NOMO-1 treated with DMSO at 0.1 percent for 48 hours (cell line): ENCODE measurements at regions not wholly inside any gene's neighbourhood (a gene's known extent, or its start where the extent isn't known, plus 50 kb on each side); places are given as distances from the start of the nearest gene placed in this dataset.

Experiments
- DNase-seq: peaks from one replicate; lab custom pipeline; 2025; ENCODE audit not compliant: unreplicated experiment; lab: John Stamatoyannopoulos, UW

DNA sequence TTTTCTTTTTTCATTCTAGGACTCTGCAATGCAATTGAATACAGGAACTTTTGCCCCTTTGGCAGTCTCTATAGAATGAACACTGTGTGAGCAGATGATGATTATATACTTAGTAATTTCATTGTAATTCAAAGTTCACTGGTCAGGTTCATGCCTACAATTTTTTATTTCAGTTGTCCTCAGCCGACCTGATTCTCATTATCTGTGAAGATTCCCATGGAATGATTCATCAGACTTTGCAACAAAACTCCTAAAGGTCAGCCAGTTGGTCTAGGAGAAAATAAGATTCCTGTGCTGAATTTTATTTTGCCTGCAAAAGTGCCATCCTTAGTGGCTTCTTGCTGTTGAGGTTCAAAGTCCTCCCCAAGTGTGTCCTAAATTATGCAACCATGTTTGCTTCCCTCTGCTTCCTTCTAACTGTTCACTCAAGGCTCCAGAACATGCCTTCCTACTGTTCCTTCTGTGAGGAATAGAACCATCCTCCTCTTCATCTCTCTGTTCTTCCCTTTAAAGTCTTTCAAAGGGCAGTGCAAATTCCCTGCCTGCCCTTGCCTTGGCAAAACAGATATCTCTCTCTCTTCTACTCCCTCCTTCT lies 194.2 kb upstream of the CNR1 start:
- no peak for DNase-seq

DNA sequence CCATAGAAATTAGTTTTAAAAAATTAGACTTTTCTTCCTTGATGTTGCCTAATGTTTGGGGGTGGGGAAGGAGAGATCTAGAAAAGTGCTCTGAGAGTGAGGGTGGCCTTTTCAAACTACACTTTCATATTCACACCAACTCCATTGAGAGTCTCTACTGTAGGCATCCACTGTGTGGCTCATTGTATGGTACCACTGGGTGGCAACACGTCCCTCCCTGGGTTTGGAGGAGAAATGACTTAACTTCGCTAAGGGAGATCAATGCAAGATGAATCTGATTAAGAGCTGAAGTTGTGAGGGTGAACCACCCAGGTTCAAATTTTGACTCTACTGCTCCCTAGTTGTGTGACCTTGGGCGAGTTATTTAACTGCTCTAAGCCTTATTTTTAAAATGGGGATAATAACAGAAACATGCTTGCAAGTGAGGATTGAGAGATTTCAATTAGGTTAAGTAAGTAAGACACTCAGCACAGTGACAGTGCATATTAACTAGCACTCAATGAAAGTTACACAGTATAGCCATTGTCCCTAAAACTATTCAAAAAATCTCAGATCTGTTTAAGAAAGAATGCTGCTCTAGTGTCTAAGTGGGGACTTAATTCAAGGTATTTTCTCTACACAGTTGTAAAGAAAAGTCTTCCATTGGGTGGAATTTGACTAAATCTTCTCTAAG lies 193.5 kb upstream of the CNR1 start:
- no peak for DNase-seq

DNA sequence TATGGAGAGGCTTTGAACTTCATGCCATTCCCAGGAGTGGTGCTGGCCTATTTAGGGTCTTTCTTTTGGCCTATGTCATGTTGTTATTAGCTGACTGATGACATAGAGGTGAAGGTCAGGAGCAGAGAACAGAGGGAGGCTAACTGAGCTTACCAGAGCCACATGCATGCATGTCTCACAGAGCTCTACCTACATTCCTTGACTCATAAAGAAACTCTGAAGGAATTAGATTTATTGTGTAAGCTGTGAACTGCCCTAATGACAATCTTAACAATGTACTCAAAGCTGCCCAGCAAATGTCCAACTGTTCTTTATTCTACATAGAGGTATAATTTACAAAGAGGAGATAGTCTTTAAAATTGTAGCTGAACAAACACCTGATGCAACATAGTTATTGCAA lies 192.7 kb upstream of the CNR1 start:
- DNase-seq: no peak

DNA sequence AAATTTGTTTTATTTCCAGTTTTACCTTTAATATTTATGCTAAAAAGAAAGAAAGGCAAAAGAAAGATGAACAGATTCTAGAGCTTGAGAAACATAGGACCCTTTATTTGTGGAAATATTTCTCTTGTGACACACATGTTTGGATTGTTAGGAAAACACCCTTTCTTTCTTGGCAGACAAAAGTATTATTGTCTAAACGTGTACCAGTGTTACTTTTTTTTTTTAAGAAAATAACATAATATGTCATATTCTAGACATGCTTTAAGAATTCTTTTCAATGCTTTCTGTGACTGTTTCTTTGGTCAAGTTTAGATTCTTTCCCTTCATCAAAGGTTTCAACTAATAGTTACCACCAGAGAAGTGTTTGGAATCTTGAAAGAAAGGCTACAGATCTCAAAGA lies 183.4 kb upstream of the CNR1 start:
- no peak for DNase-seq

DNA sequence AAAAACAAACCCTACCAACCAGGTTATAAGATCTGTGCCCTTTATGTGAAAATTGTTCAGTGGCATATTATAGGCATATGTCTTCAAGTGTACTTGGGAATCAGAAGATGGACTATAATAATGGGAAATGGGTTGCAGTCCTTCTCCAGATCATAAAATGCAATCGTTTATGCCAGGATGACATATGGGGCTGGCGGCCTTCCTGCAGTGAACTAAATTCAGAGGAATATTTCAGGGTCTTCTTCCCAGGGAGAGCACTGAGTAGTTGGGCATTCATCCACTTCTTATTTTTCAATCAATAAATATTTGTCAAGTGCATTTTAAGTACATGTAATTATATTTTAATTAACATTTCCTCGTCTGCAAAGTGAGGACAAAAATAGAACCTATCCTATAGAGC lies 176.2 kb upstream of the CNR1 start:
- DNase-seq: no peak

DNA sequence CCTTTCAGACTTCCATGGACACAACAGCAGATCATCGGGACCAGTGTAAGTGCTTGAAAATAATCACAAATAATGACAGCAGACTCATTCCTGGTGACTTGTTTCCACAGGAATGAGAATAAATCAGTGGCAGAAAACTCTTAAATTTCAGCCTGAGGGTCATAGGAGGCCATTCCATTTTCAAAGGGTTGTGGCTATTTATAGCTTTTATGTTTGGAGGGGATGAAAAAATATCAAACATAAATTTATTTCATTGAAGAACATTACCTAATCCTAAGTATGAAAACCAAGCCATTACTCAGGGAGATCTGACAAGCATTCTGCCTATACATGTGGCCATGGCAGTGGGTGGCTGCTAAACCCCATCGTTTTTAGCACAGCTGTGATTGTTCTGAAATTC lies 173.6 kb upstream of the CNR1 start:
- DNase-seq: no peak

DNA sequence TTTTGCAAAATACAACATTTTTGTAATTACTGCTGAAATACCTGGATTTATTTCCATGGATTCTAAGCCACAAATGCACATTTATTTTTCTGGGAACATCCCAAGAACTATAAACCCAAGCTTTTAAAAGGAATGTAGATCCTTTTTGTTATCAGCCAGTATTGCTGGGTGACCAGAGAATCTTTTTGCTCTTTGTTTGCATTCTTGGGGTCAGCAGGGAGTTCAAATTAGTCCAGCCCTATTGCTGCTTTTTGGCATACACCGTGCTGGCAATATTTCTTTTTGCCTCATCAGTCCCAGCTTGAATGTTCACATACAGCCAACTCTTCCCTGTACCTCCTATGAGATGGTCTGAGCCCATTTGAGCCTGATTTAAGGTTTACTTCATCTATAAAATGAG lies 155.2 kb upstream of the CNR1 start:
- DNase-seq: no peak

DNA sequence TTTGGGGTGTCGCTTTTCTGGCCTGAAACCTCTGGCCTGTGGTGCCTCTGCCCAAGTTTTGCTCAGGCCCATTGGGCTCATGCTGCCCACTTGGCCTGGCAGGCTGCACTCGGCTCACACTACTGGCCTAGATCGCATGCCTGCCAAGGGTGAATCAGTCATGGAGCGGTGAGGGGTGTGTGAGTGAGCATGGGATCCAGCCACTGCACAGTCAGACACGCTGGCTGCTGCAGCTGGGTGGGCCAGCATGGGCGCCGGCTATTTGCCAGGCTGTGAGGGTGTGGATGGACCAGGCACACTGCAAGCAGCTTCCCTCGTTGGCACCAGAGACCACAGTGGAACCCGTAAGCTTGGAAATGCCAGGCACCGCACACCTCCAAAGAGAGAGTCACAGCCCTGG lies 145.4 kb upstream of the CNR1 start:
- DNase-seq: no peak

DNA sequence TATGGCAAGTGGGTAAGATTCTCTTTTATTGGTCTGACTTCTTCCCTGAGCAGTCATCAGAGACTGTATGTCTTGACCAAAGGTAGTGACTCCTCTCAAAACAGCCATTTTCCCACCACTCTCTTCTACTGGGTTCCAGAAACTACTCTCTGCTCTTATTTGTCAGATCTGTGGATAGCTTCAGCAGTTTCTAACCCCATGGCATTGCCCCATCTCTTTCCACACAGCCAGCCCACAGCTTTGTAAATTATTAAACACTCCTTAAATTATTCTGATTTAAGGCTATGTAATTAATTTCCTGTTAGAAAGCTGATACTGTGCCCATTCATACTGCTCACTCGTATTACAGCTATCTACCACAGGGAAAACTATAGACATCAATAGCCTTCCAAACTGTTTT lies 138.4 kb upstream of the CNR1 start:
- no peak for DNase-seq

DNA sequence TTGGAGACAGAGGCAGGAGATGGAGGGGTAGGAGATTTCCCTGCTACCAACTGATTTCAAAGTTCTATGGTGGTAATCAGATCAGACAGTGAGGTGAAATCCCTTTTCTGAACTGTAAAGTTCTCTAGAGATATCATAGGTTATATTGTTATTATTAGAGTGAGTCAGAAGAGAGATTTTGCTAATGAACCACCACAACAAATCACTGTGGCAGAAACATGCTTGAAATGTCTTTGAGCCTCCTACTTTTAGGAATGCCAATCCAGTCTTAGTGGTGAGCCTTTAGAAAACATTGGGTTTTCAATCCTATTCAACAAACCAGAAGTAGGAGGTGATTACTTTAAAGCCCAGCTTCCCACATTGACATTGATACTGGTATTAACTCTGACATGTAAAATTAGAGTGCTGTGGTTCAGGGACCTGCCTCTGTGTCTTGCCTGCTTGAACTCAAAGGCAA lies 136.7 kb upstream of the CNR1 start:
- no peak for DNase-seq

DNA sequence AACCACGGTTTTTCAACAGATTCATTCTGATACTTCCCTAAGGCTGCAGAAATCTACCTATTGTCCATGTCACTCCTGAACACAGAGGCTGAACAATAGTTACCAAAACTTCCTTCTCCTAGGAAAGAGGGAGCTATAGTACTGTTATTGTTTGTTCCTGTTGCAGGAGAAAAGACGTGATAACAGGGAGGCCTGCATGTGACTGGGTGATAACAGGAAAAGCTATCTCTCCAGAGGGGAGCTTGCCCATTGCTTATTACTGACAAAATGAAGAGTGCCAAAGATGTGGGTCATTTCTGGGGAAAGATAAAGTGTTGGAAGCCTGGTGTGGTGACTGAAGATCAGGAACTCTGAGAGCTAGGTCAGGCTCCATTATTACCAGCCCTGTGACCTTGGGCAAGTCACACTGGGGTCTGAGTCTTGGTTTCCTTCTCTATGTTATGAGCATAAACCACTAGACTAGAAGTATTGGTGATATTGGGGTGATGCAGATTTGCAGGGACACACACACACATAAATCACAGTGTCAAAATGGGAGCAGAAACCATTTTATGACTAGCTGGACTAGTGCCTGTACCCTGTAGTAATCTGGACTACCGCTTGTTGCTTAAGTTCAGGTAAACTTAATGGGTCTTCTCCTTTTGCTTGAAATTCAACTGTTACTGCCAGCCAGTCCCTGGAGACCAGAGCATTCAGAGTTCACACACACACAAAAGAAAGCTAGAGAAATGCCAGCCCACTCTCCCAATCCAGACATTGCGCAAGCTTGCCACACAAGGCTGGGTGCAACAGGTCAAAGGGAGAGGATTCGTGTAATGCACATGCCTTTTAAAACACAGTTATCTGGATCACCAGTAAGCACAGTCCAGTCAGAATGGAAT lies 136.0 kb upstream of the CNR1 start:
- no peak for DNase-seq

DNA sequence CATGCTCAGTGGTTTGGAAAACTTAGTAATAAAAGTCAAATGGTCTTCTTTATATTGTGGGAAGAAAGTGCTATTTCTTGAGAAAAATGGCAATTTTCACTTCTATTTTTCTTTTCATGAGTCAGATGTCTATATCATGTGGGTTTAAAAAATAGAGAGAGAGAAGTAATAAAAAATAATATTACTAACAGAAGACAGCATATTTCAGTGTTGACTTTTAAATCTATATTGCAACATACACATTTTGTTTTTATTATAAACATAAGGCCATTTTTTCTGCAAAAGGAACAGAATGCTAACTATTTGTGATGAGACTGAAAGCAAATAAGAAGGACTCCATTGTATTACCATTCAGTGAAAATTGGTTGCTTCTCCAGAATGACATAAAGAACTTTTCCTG lies 135.1 kb upstream of the CNR1 start:
- DNase-seq: no peak

DNA sequence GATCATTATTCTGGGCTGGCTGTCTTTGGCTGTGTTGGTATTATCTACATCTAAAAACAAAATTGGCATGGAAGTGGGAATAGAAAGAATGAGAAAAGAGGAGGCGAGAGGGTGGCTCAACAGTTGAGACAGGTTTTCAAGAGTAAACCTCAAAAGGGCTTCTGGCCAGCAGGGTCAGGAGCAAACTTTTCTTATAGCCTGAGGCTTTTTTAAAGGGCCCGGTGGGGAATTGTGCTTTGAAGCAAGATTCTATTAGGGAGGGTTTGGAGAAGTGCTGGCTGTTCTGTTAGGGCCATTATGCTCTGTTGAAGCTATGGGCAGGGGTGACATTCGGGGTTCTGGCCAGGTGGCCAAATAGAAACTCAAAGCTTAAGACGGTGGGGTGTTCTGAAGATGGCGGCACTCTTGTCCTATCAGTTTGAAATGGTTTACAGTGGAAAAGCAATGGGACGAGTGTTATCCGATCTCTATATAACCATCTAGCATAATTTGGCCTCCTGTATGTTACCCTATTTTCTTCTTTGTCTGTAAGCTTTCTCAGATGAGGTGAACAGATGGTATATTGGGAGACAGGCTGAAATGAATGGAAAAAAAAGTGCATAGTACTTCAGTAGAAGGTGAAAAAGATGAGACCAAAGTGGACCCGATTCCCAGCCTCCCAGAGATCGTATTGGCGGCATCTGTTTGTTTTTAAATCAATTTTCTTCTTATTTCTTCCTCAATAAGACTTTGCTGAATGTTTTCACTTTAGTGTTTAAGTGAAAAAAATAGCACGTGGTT lies 132.1 kb upstream of the CNR1 start:
- DNase-seq: no peak

DNA sequence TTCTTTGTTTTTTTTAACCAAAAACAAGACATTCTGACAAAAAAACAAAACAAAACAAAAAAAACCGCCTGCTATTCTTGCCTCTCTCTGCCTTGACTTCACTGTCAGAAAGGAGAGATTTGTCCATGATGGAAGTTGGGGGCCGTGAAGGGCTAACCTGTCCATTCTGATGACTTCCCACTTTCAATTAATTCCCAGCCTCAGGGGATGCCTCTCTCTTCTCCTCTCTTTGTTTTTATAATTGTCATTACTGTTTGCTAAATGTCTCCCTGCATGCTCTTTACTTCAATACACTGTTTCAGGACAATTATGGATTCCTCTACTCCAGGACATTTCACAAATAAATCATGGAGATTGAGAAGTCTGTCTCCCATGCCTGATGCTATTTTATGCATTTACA lies 130.5 kb upstream of the CNR1 start:
- DNase-seq: no peak

DNA sequence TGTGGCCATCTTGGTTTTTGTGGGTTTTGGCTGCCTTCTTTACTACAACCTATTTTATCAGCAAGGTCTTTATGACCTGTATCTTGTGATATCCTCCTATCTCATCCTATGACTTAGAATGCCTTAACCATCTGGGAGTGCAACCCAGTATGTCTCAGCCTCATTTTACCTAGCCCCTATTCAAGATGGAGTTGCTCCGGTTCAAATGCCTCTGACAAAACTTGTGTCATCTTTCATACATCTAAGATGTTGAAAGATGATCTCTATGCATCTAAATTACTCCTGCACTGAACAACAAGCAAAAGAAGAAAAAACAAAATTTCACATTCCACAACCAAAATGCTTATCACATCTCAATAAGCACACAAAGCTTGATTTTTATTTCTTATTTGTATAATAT lies 129.5 kb upstream of the CNR1 start:
- no peak for DNase-seq

DNA sequence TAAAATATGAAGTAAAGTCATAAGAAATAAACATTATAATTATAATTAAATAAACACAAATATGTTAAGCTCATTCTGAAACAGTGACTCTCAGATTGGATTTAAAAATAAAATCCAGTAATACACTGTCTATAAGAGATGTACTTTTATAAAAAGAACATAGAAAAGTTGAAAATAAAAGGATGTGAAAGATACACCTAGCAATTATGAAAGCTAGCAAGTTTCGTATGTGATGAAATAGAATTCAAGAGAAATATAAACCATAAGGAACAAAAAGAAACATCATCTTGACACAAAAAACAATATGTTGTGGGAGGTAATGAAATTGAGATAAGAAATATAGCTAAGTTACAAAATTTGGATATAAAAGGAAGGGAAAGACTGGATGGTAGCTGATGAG lies 128.6 kb upstream of the CNR1 start:
- no peak for DNase-seq

DNA sequence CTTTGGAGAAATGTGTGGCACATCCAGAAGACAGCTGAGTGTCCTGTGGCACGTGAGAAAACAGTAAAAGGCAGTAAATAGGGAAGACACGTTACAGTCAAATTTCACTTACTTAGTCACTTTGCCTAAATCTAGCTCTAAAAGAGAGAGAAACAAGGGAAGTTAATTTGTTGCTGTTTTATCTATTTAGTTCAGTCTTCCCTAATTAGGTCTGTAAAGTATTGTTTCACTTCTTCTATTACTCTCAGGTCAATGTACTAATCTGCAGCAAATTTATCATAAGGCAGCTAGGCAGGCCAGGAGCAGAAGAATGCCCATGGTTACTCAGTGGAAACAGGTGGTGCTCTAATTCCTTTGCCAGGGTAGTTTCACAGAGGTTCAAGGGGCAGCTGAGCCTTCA lies 124.3 kb upstream of the CNR1 start:
- peak; percentile 92 for DNase-seq

DNA sequence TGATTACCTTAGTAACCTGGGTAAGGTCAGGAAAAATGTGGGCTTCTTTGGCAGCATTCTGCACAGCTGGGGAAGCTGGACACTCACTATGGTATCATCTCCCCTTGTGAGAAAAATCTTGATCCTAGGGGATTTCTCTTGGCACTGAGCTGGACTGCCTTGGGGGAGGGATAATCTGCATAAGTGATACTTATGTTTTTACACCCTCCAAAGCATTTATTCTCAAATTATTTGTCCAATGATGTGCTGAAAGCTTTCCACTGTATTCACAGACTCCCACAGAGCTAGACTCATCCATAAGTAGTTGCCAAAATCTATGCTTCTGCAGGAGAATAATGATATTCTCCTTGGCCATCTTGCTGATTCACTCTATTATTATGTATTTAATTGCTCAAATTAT lies 121.5 kb upstream of the CNR1 start:
- no peak for DNase-seq

DNA sequence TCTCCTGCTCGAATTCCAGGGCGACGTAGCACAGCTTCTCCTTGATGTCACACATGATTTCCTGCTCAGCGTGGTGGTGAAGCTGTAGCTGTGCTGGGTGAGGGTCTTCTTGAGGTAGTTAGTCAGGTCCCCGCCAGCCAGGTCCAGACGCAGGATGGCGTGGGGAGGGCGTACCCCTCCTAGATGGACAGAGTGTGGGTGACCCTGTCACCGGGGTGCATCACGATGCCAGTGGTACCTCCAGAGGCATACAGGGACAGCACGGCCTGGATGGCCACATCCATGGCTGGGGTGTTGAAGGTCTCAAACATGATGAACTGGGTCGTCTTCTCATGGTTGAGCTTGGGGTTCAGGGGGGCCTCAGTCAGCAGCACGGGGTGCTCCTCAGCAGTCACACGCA lies 110.2 kb upstream of the CNR1 start:
- no peak for DNase-seq

DNA sequence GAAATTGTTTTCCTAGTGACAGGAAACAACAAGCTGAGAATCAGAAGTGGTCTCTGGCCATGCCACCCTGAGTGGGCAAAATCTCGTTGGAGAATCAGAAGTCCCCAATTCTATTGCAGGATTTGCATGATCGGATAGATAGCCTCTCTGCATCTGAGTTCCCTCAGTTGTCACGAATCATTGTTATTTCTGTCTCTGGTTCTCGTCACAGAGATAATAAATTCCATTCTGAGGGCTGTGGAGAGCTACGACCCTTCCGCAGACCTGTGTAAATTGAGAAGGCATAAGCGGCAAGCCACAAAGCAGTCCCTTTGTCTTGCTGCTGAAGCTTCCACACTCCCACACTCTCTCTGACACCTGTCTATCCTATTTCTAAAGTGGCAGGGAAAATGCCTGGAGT lies 102.4 kb upstream of the CNR1 start:
- no peak for DNase-seq

DNA sequence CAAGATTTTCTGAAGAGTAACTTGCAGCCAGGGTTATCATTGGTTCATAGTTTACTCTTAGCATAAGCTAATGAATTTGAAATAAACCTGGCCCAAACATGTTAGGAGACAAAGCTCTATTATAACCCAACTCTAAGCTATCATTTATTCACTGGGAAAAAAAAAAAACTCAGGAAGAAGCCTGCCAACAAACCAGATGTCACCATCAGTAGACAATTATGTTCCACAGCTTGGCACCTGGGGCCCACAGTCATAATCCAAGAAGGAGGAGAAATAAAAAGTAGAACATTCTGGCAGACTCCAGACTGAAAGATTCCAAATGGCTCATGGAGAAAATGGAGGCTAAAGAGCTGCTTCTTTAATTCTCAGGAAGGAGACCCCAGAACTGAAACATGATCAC lies 100.0 kb upstream of the CNR1 start:
- no peak for DNase-seq

DNA sequence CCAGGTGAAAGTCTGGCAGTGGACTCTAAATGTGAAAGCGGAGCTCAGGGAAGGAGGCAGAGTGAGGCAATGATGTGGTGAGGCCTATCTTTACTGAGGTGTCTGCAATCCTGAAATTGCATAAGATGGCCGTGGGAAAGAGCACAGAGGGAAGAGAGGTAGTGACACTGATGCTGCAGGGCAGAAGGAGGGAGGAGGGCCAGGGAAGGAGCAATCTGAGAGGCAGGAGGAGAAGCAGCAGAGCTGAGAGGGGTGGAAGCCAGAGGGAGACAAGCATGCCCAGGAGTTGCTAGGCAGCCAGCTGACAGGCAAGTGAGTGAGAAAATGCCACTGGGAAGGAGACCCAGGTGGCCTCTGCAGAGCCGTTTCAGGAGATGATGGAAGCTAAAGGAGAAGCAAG lies 97.4 kb upstream of the CNR1 start:
- DNase-seq: peak; percentile 65
